ENCODE measurements at regions not wholly inside any gene's neighbourhood (a gene's known extent, or its start where the extent isn't known, plus 50 kb on each side); places are given as distances from the start of the nearest gene placed in this dataset.

- TF ChIP-seq CSRNP3 (CRISPR knock-in tag; IDR thresholded peaks at IDR 0.05) (no peak), CSDC2 (CRISPR knock-in tag; IDR thresholded peaks at IDR 0.05) (no peak), PPARA (CRISPR knock-in tag; IDR thresholded peaks at IDR 0.05; ENCODE audit: borderline replicate concordance) (no peak), TCF4 (CRISPR knock-in tag; IDR thresholded peaks at IDR 0.05; ENCODE audit: borderline replicate concordance) (no peak), SNAI2 (CRISPR knock-in tag; IDR thresholded peaks at IDR 0.05) (no peak), PATZ1 (CRISPR knock-in tag; IDR thresholded peaks at IDR 0.05; ENCODE audit: borderline replicate concordance) (no peak), ZNF8 (CRISPR knock-in tag; IDR thresholded peaks at IDR 0.05) (no peak), CREB5 (CRISPR knock-in tag; IDR thresholded peaks at IDR 0.05; ENCODE audit: low read depth) (no peak), ZFP30 (CRISPR knock-in tag; IDR thresholded peaks at IDR 0.05) (no peak), ZNF565 (CRISPR knock-in tag; conservative IDR thresholded peaks at IDR 0.05; ENCODE audit: low read depth) (no peak)
These were observed 71.0 kb upstream of the CYP1B1 start for GRCh38 chr2:38146907-38147307.

Measured in SK-N-SH treated with all-trans-retinoic acid at 6 μM for 48 hours (cell line).